Upper lobe of left lung (tissue), 6 donors: ENCODE measurements at regions not wholly inside any gene's neighbourhood (a gene's known extent, or its start where the extent isn't known, plus 50 kb on each side); places are given as distances from the start of the nearest gene placed in this dataset.
A peak's percentile ranks its signal among the peaks of the same experiment; 100 is the strongest.

Source experiments
- ATAC-seq, 2 donors: fragments of 200-7000 bp; cut with Tn5 transposase; one replicate each; pipeline ENCODE4 v1.9.1; 2022; ENCODE audit warnings: mild to moderate bottlenecking in 2 of 2, moderate library complexity in 2 of 2; ENCODE audit not compliant: low FRiP score in 2 of 2
- DNase-seq, 2 donors: peaks; one replicate each; pipeline ENCODE4 v3.0.0-alpha.2; 2019 to 2020
- H3K27ac ChIP-seq, 4 donors: fragments of 200-600 bp; sonication (generic); one replicate each; pipeline ENCODE4 v1.5.1; 2016 to 2019
- H3K27me3 ChIP-seq, 4 donors: fragments of 200-600 bp; sonication (generic); one replicate each; pipeline ENCODE4 v1.5.1; 2017 to 2019
- H3K36me3 ChIP-seq, 4 donors: fragments of 200-600 bp; sonication (generic); one replicate each; pipeline ENCODE4 v1.5.1; 2016 to 2019
- H3K4me1 ChIP-seq, 4 donors: fragments of 200-600 bp; sonication (generic); one replicate each; pipeline ENCODE4 v1.5.1; 2018 to 2019
- H3K4me3 ChIP-seq, 4 donors: fragments of 200-600 bp; sonication (generic); one replicate each; pipeline ENCODE4 v1.5.1; 2017 to 2019; ENCODE audit warnings: mild to moderate bottlenecking in 2 of 4, moderate library complexity in 1 of 4
- H3K9me3 ChIP-seq, 4 donors: fragments of 200-600 bp; sonication (generic); one replicate each; pipeline ENCODE4 v1.5.1; 2018 to 2019
- CTCF ChIP-seq, 6 experiments: fragments of 450-650 bp in 4 of 6; fragments of 200-600 bp in 2 of 6; sonication (generic) in 2 of 6; IDR thresholded peaks; one replicate each; pipeline ENCODE4 v1.5.1; 2016 to 2019; ENCODE audit warnings: antibody characterized with exemption in 6 of 6
- EP300 ChIP-seq, 4 donors: sonication (generic); formaldehyde crosslinking; IDR thresholded peaks; one replicate each; pipeline ENCODE4 v1.5.1; 2017; ENCODE audit warnings: antibody characterized with exemption in 4 of 4, control low read depth in 2 of 4
- POLR2A ChIP-seq, 4 donors: fragments of 450-650 bp; IDR thresholded peaks; one replicate each; pipeline ENCODE4 v1.5.1; 2016 to 2017; ENCODE audit warnings: antibody characterized with exemption in 4 of 4, mild to moderate bottlenecking in 2 of 4
- POLR2AphosphoS5 ChIP-seq, 2 donors: sonication (generic); formaldehyde crosslinking; IDR thresholded peaks; one replicate each; pipeline ENCODE4 v1.5.1; 2017; ENCODE audit warnings: antibody characterized with exemption in 2 of 2
- WGBS, 2 donors: methylation state at CpG; one replicate each; pipeline ENCODE4 v1.1.5; 2017 to 2018; 5-methylcytosine and 5-hydroxymethylcytosine counted together
- donor health status: DM: no; HTN: no; CAD: no; lungs with moderate emphysema.
- donor health status: DM: no; HTN: yes; CAD: no; lungs with severe emphysema.

DNA sequence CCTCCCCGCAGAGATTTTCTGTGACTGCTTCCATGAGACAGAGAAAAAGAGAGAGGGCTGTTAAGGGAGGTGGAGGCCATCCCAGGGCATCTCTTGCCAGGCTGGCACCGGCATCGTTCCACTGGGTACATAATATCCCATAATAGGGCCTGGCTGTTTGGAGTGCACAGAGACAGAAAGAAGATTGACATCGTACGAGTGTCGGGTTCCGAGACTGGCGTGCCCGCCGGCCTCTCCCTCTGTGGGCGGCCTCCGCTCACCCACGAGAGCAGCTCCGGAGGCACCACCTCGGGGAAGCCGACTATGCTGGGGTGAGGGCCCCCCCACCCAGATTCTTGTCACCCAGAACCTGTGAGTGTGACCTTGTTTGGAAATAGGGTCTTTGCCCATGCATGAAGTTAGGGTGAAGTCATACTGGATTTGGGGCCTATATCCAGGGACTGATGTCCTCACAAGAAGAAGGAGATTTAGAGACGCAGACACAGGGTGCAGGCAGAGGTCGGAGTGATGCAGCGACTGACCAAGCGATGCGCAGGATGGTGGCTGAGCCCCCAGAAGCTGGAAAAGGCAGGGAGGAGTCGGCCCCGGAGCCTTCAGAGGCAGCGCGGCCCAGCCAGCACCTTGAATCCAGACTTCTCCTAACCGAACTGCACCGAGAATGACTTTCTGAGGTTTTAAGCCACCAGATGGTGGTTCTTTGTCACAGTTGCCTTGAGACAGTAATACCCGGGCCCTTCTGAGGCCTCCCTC is 101.8 kb upstream of the CIBAR2 start:
- WGBS, 2 donors = 91 to 94% methylated on average over 23 to 28 of the region's 28 CpGs
- Histone ChIP-seq H3K36me3 (no peaks in the 10 kb centered on the region), H3K27ac (no peak overlapping the region), H3K4me1 (peaks cover 0 to 21% (median 3%) of the 10 kb centered on the region in 4 donors), H3K9me3 (no peaks in the 10 kb centered on the region), H3K27me3 (no peaks in the 10 kb centered on the region), H3K4me3 (no peak overlapping the region)
- ATAC-seq = no peak
- TF ChIP-seq POLR2A (IDR thresholded peaks at IDR 0.05) = no peak
- no peak for TF ChIP-seq CTCF (IDR thresholded peaks at IDR 0.05)
- TF ChIP-seq EP300 (IDR thresholded peaks at IDR 0.05) = no peak
- TF ChIP-seq POLR2AphosphoS5 (IDR thresholded peaks at IDR 0.05) = no peak
- DNase-seq = no peak

DNA sequence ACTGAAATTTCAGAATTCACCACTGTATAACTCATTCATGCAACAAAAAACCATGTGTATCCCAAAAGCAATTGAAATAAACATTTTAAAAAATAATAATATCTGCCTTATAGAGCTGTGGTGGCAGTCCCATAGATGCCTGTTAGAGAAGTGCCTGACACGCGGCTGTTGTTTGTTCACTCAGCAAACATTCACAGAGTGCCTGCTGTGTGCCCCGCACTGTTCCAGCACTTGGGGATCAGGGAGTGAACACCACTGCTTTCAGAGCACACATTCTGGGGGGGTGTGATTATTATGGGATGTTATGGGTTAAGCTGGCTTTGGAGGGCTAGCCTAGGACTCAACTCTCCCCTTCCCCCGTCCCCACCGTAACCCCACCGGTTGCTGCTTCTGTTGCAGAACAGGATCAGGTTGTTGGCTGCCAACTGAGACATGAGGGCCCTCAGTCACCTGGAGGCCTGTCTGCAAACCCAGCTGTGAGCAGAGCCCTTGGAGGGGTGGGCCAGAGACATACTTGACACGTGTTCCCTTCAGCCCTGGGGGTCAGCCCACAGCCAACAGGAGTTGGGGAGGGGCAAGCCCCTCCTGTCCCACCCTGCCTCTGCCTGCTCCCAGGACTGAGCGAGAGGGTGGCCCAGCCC is 103.3 kb upstream of the CIBAR2 start:
- no peak for ATAC-seq
- Histone ChIP-seq H3K36me3 (no peaks in the 10 kb centered on the region), H3K4me1 (peaks cover 11 to 35% (median 13%) of the 10 kb centered on the region in 4 donors), H3K4me3 (no peak overlapping the region), H3K9me3 (no peaks in the 10 kb centered on the region), H3K27me3 (no peaks in the 10 kb centered on the region), H3K27ac (no peak overlapping the region)
- DNase-seq = no peak
- WGBS, 2 donors = 65 to 86% methylated on average over 6 to 8 of the region's 8 CpGs
- TF ChIP-seq EP300 (IDR thresholded peaks at IDR 0.05) (no peak), POLR2AphosphoS5 (IDR thresholded peaks at IDR 0.05) (no peak), CTCF (IDR thresholded peaks at IDR 0.05) (no peak), POLR2A (IDR thresholded peaks at IDR 0.05) (no peak)

DNA sequence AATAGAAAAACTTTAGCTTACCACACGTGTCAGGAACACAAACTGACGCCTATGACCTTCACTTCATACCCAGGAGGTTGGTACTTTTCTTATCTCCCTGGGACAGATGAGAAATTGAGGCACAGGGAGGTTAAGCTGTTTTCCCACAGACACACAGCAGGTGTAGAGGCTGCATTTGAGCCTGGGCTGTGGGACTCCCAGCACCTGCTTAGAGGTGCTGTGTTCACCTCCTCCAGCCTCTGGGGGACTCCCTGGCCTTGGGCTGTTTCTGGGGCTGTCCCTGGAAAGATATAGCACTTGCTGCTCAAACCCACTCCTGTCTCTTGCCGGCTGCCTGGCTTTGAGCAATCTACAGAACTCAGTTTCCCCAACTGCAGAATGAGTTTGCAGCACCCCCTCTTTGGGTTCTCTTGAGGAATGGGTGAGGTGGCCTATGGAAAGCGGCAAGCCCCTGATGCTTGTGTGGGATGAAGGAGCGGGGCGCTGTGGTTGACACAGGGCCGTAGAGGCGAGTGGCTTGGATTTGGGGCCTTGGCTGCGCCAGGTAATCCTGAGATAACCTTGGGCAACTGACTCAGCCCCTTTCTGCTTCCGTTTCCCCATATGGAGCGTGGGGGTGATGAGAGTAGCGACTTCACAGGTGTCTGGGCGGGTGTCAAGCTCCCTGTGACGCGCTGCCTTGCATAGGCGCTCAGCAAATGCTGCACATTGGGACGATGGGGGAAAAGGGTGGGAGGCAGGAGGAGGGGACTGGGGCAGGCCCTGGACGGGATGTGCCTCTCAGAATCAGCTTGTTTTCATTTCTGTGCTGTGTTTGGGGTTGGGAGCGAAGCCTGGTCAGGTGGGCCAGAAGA is 104.5 kb upstream of the CIBAR2 start:
- no peaks in the 10 kb centered on the region for H3K36me3 ChIP-seq
- DNase-seq (no peak), ATAC-seq (no peak)
- WGBS, 2 donors = 90 to 94% methylated on average over 19 of the region's 19 CpGs
- no peak overlapping the region for H3K27ac ChIP-seq
- peaks cover 12 to 36% (median 16%) of the 10 kb centered on the region in 4 donors for H3K4me1 ChIP-seq
- TF ChIP-seq POLR2AphosphoS5 (IDR thresholded peaks at IDR 0.05) (no peak), CTCF (IDR thresholded peaks at IDR 0.05) (no peak), POLR2A (IDR thresholded peaks at IDR 0.05) (no peak), EP300 (IDR thresholded peaks at IDR 0.05) (no peak)
- H3K9me3 ChIP-seq = no peaks in the 10 kb centered on the region
- no peak overlapping the region for H3K4me3 ChIP-seq
- H3K27me3 ChIP-seq = no peaks in the 10 kb centered on the region

- TF ChIP-seq CTCF (IDR thresholded peaks at IDR 0.05) (no peak), POLR2AphosphoS5 (IDR thresholded peaks at IDR 0.05) (peak in 1 of 2 donors; percentile 7), POLR2A (IDR thresholded peaks at IDR 0.05) (no peak), EP300 (IDR thresholded peaks at IDR 0.05) (no peak)
These were observed 108.0 kb upstream of the CIBAR2 start for GRCh38 chr16:85220125-85220839.

More at GRCh38 chr16:85220125-85220839, 108.0 kb upstream of the CIBAR2 start:
- WGBS, 2 donors = 16 to 34% methylated on average over 28 to 31 of the region's 31 CpGs
- peaks cover 12 to 21% (median 16%) of the 10 kb centered on the region in 4 donors for H3K4me1 ChIP-seq
- no peaks in the 10 kb centered on the region for H3K36me3 ChIP-seq
- DNase-seq (peak; percentile 57 to 94), ATAC-seq (peak; percentile 71 to 72)
- no peaks in the 10 kb centered on the region for H3K9me3 ChIP-seq
- peak overlapping the region in 3 of 4 donors; percentile 21 to 45 (median 34) for H3K4me3 ChIP-seq
- no peaks in the 10 kb centered on the region for H3K27me3 ChIP-seq
- H3K27ac ChIP-seq = peak overlapping the region in 3 of 4 donors; percentile 20 to 62 (median 56)
